ENCODE measurements at regions not wholly inside any gene's neighbourhood (a gene's known extent, or its start where the extent isn't known, plus 50 kb on each side); places are given as distances from the start of the nearest gene placed in this dataset.
"Not testable (repeated sequence)": the region's sequence is repeated elsewhere in the genome, so short reads cannot be mapped to it uniquely, and the experiment has no call there.

GRCh38 chr4:17027495-17027894 is 129.1 kb upstream of the LDB2 start:
- intact Hi-C loops (cut with DNase I) = no loop called here
- Histone ChIP-seq H3K36me3 (no peaks in the 10 kb centered on the region), H3K27ac (no peak overlapping the region), H3K4me1 (no peaks in the 10 kb centered on the region), H3K9me3 (no peaks in the 10 kb centered on the region), H3K4me3 (replicated peaks in 1 of 3) (no peak overlapping the region), H3K27me3 (no peaks in the 10 kb centered on the region)
- 81 to 83% methylated on average over 6 of the region's 6 CpGs for WGBS, 2 donors
- no peak for TF ChIP-seq CTCF (IDR thresholded peaks at IDR 0.05)
- no peak for TF ChIP-seq POLR2A (IDR thresholded peaks at IDR 0.05)
- no peak for DNase-seq

GRCh38 chr4:17024425-17024824 is 126.0 kb upstream of the LDB2 start:
- Histone ChIP-seq H3K27ac (no peak overlapping the region), H3K36me3 (no peaks in the 10 kb centered on the region), H3K27me3 (no peaks in the 10 kb centered on the region), H3K4me3 (replicated peaks in 1 of 3) (no peak overlapping the region), H3K9me3 (no peaks in the 10 kb centered on the region), H3K4me1 (no peaks in the 10 kb centered on the region)
- WGBS, 2 donors = 90 to 95% methylated on average over 1 of the region's 1 CpG
- intact Hi-C loops (cut with DNase I) = no loop called here
- DNase-seq = no peak
- TF ChIP-seq CTCF (IDR thresholded peaks at IDR 0.05) (no peak), POLR2A (IDR thresholded peaks at IDR 0.05) (no peak)

- Histone ChIP-seq H3K36me3 (no peaks in the 10 kb centered on the region), H3K27me3 (no peaks in the 10 kb centered on the region), H3K9me3 (no peaks in the 10 kb centered on the region), H3K4me3 (replicated peaks in 1 of 3) (no peak overlapping the region), H3K4me1 (no peaks in the 10 kb centered on the region), H3K27ac (no peak overlapping the region)
- intact Hi-C loops (cut with DNase I) = no loop called here
- 91 to 97% methylated on average over 4 of the region's 4 CpGs for WGBS, 2 donors
- TF ChIP-seq POLR2A (IDR thresholded peaks at IDR 0.05) = no peak
- no peak for TF ChIP-seq CTCF (IDR thresholded peaks at IDR 0.05)
- no peak for DNase-seq
Observed at GRCh38 chr4:17020901-17021300, 122.5 kb upstream of the LDB2 start.

GRCh38 chr4:17020451-17020850 is 122.0 kb upstream of the LDB2 start:
- no peak overlapping the region for H3K4me3 ChIP-seq (replicated peaks in 1 of 3)
- WGBS, 2 donors = 100% methylated on average over 1 of the region's 1 CpG
- no peak overlapping the region for H3K27ac ChIP-seq
- no peaks in the 10 kb centered on the region for H3K36me3 ChIP-seq
- TF ChIP-seq POLR2A (IDR thresholded peaks at IDR 0.05) (no peak), CTCF (IDR thresholded peaks at IDR 0.05) (no peak)
- no peaks in the 10 kb centered on the region for H3K4me1 ChIP-seq
- no peak for DNase-seq
- H3K27me3 ChIP-seq = no peaks in the 10 kb centered on the region
- H3K9me3 ChIP-seq = no peaks in the 10 kb centered on the region
- intact Hi-C loops (cut with DNase I) = no loop called here

- DNase-seq; H3K36me3 ChIP-seq; H3K4me1 ChIP-seq; H3K27me3 ChIP-seq; H3K27ac ChIP-seq; intact Hi-C loops (cut with DNase I); H3K4me3 ChIP-seq (replicated peaks in 1 of 3); H3K9me3 ChIP-seq: not testable (repeated sequence)
- 89 to 95% methylated on average over 1 of the region's 1 CpG for WGBS, 2 donors
Observed at GRCh38 chr4:17018621-17019020, 120.2 kb upstream of the LDB2 start.

GRCh38 chr4:17018013-17018412 is 119.6 kb upstream of the LDB2 start:
- Histone ChIP-seq H3K4me1 (no peaks in the 10 kb centered on the region), H3K36me3 (no peaks in the 10 kb centered on the region), H3K9me3 (no peaks in the 10 kb centered on the region), H3K27me3 (no peaks in the 10 kb centered on the region), H3K4me3 (replicated peaks in 1 of 3) (no peak overlapping the region), H3K27ac (no peak overlapping the region)
- 43 to 44% methylated on average over 3 of the region's 3 CpGs for WGBS, 2 donors
- TF ChIP-seq POLR2A (IDR thresholded peaks at IDR 0.05) (no peak), CTCF (IDR thresholded peaks at IDR 0.05) (no peak)
- intact Hi-C loops (cut with DNase I) = no loop called here
- no peak for DNase-seq
